HCT116 (cell line): ENCODE measurements at regions not wholly inside any gene's neighbourhood (a gene's known extent, or its start where the extent isn't known, plus 50 kb on each side); places are given as distances from the start of the nearest gene placed in this dataset.

Experiments used
- ATAC-seq: fragments of 200-7000 bp; cut with Tn5 transposase; 2 replicates; pipeline ENCODE4 v1.9.1; 2020; ENCODE audit warnings: mild to moderate bottlenecking, moderate library complexity
- BruUV-seq: library from RNA; stranded (reverse); fragments of 400-500 nt; replicated peaks from 2 replicates; lab custom pipeline; 2021; lab: Mats Ljungman, UMichigan
- CTCF ChIA-PET: fragments of 300-600 bp; sonication (Branson Sonifier 250); formaldehyde crosslinking; loops from one replicate; lab custom pipeline; 2021; ENCODE audit warnings: antibody characterized with exemption; lab: Charles Lee
- POLR2A ChIA-PET: fragments of 300-600, 350-600 bp; sonication (Branson Sonifier 250); formaldehyde crosslinking; loops from one replicate; lab custom pipeline; 2021; ENCODE audit warnings: antibody characterized with exemption; lab: Charles Lee
- RAD21 ChIA-PET, 2 experiments: fragments of 300-600 bp; sonication (Branson Sonifier 250); formaldehyde crosslinking; loops; one replicate each; lab custom pipeline; 2023; ENCODE audit warnings: low total read pairs in 2 of 2; ENCODE audit not compliant: uncharacterized antibody in 2 of 2, unreplicated experiment in 2 of 2, low non-redundant PET in 1 of 2; lab: Charles Lee
- DNase-seq: peaks from one replicate; pipeline ENCODE4 v3.0.0-alpha.2; 2010; ENCODE audit warnings: low read depth, low spot score
- H2AFZ ChIP-seq: fragments of 200-600 bp; shearing (Covaris generic), sonication (generic); 2 replicates; pipeline ENCODE4 v1.6.1; 2017; ENCODE audit warnings: low read depth, mixed run types, mixed read lengths, antibody characterized with exemption, low read length; ENCODE audit not compliant: poor library complexity, severe bottlenecking
- H3K27ac ChIP-seq: 2 replicates; pipeline ENCODE4 v1.5.1; 2012; ENCODE audit warnings: low read depth, low read length
- H3K27me3 ChIP-seq: fragments of 200-600 bp; sonication (generic); 2 replicates; pipeline ENCODE4 v1.6.1; 2016; ENCODE audit warnings: mixed run types, low read length, mixed read lengths; ENCODE audit not compliant: insufficient read depth
- H3K36me3 ChIP-seq, 2 experiments: fragments of 200-500 bp in 1 of 2; fragments of 200-600 bp in 1 of 2; sonication (Bioruptor generic) in 1 of 2; sonication (generic) in 1 of 2; 2 replicates each; pipeline versions ENCODE4 v1.5.1 to v1.6.1; 2014 to 2016; ENCODE audit warnings: low read length in 2 of 2, inconsistent platforms in 1 of 2, mixed read lengths in 1 of 2, mixed run types in 1 of 2; ENCODE audit not compliant: insufficient read depth in 2 of 2, control insufficient read depth in 1 of 2
- H3K4me1 ChIP-seq, 2 experiments: fragments of 200-600 bp in 1 of 2; sonication (generic) in 1 of 2; 2 replicates each; pipeline versions ENCODE4 v1.5.1 to v1.6.1; 2012 to 2017; ENCODE audit warnings: low read length in 2 of 2, inconsistent platforms in 1 of 2, mild to moderate bottlenecking in 1 of 2, mixed read lengths in 1 of 2, mixed run types in 1 of 2, moderate library complexity in 1 of 2; ENCODE audit not compliant: insufficient read depth in 2 of 2, control insufficient read depth in 1 of 2
- H3K4me2 ChIP-seq: fragments of 200-600 bp; sonication (generic); 2 replicates; pipeline ENCODE4 v1.6.1; 2017; ENCODE audit warnings: mixed run types, low read length, mixed read lengths
- H3K4me3 ChIP-seq, 2 experiments: fragments of 200-600 bp in 1 of 2; sonication (generic) in 1 of 2; replicated peaks in 1 of 2; 2 replicates each; pipeline ENCODE4 v1.5.1; 2011 to 2016; ENCODE audit warnings: low read length in 2 of 2, control low read depth in 1 of 2, low read depth in 1 of 2, mild to moderate bottlenecking in 1 of 2, mixed read lengths in 1 of 2, mixed run types in 1 of 2
- H3K79me2 ChIP-seq: fragments of 200-600 bp; sonication (generic); 2 replicates; pipeline ENCODE4 v1.6.1; 2017; ENCODE audit warnings: mild to moderate bottlenecking, mixed run types, low read length, moderate library complexity, mixed read lengths; ENCODE audit not compliant: insufficient read depth
- H3K9ac ChIP-seq: fragments of 200-600 bp; sonication (generic); 2 replicates; pipeline ENCODE4 v1.6.1; 2016; ENCODE audit warnings: low read length, mixed read lengths
- H3K9me2 ChIP-seq: fragments of 200-600 bp; sonication (generic), shearing (Covaris generic); 2 replicates; pipeline ENCODE4 v1.6.1; 2017; ENCODE audit warnings: mixed run types, mild to moderate bottlenecking, moderate library complexity; ENCODE audit not compliant: insufficient read depth
- H3K9me3 ChIP-seq, 2 experiments: fragments of 200-500 bp in 1 of 2; fragments of 200-600 bp in 1 of 2; sonication (Bioruptor generic) in 1 of 2; sonication (generic) in 1 of 2; 2 replicates each; pipeline ENCODE4 v1.6.1; 2014 to 2017; ENCODE audit warnings: low read length in 2 of 2, mixed read lengths in 2 of 2, inconsistent platforms in 1 of 2, low read depth in 1 of 2, mild to moderate bottlenecking in 1 of 2, mixed run types in 1 of 2, moderate library complexity in 1 of 2; ENCODE audit not compliant: control insufficient read depth in 1 of 2, insufficient read depth in 1 of 2
- H4K20me1 ChIP-seq: fragments of 200-600 bp; sonication (generic), shearing (Covaris generic); 2 replicates; pipeline ENCODE4 v1.6.1; 2017; ENCODE audit warnings: mixed run types, mild to moderate bottlenecking, moderate library complexity; ENCODE audit not compliant: insufficient read depth
- CBX3 ChIP-seq: IDR thresholded peaks from 2 replicates; pipeline ENCODE4 v1.6.1; 2012; ENCODE audit warnings: low read depth
- CEBPB ChIP-seq: IDR thresholded peaks from 2 replicates; pipeline ENCODE4 v1.6.1; 2012; ENCODE audit warnings: low read depth
- EGR1 ChIP-seq: IDR thresholded peaks from 2 replicates; pipeline ENCODE4 v1.6.1; 2012; ENCODE audit warnings: low read depth
- ELF1 ChIP-seq: IDR thresholded peaks from 2 replicates; pipeline ENCODE4 v1.6.1; 2012; ENCODE audit warnings: low read depth, borderline replicate concordance
- EZH2 ChIP-seq: fragments of 200-600 bp; sonication (generic); IDR thresholded peaks from 2 replicates; pipeline ENCODE4 v1.6.1; 2017; ENCODE audit warnings: antibody characterized with exemption, mixed run types
- EZH2phosphoT487 ChIP-seq: fragments of 200-600 bp; IDR thresholded peaks from 2 replicates; pipeline ENCODE4 v1.6.1; 2018; ENCODE audit warnings: antibody characterized with exemption, borderline replicate concordance
- JUND ChIP-seq: IDR thresholded peaks from 2 replicates; pipeline ENCODE4 v1.6.1; 2012
- POLR2A ChIP-seq: IDR thresholded peaks from 2 replicates; pipeline ENCODE4 v1.7.0; 2011; ENCODE audit warnings: borderline replicate concordance; ENCODE audit not compliant: insufficient read depth, insufficient read length; ENCODE audit errors: extremely low read depth
- RAD21 ChIP-seq: IDR thresholded peaks from 2 replicates; pipeline ENCODE4 v1.6.1; 2012; ENCODE audit warnings: low read depth, mild to moderate bottlenecking
- SIN3A ChIP-seq: IDR thresholded peaks from 2 replicates; pipeline ENCODE4 v1.6.1; 2012; ENCODE audit warnings: low read depth
- SP1 ChIP-seq: IDR thresholded peaks from 2 replicates; pipeline ENCODE4 v1.6.1; 2012; ENCODE audit warnings: low read depth
- SRF ChIP-seq: IDR thresholded peaks from 2 replicates; pipeline ENCODE4 v1.6.1; 2012; ENCODE audit warnings: low read depth
- TCF7L2 ChIP-seq: IDR thresholded peaks from 2 replicates; pipeline ENCODE4 v1.7.0; 2011; ENCODE audit warnings: borderline replicate concordance, inconsistent platforms; ENCODE audit not compliant: insufficient read depth, insufficient read length; ENCODE audit errors: extremely low read depth
- YY1 ChIP-seq: IDR thresholded peaks from 2 replicates; pipeline ENCODE4 v1.6.1; 2011; ENCODE audit warnings: low read length, low read depth, moderate library complexity, mild to moderate bottlenecking; ENCODE audit not compliant: insufficient replicate concordance; ENCODE audit errors: extremely low read depth
- ZFX ChIP-seq: fragments of 450-650 bp; IDR thresholded peaks from 2 replicates; pipeline ENCODE4 v1.6.1; 2017
- ZNF274 ChIP-seq: fragments of 200-500 bp; sonication (Bioruptor generic); IDR thresholded peaks from 2 replicates; pipeline ENCODE4 v1.6.1; 2014; ENCODE audit warnings: mild to moderate bottlenecking, low read depth, low read length, inconsistent platforms
- intact Hi-C: fragments of 100-400 bp; cut with micrococcal nuclease; formaldehyde crosslinking; loops from 2 replicates; pipeline ENCODE4 v1.10.0; 2022
- TF ChIP-seq, protein P1 (sequence below), 3 experiments: fragments of 200-600 bp in 1 of 3; sonication (generic) in 1 of 3; IDR thresholded peaks in 2 of 3; conservative IDR thresholded peaks in 1 of 3; 2 replicates each; pipeline ENCODE4 v1.5.1; 2012 to 2017; ENCODE audit warnings: low read depth in 2 of 3, low read length in 2 of 3, antibody characterized with exemption in 1 of 3, borderline replicate concordance in 1 of 3, control low read depth in 1 of 3, mild to moderate bottlenecking in 1 of 3, mixed read lengths in 1 of 3, mixed run types in 1 of 3, moderate library complexity in 1 of 3; ENCODE audit not compliant: insufficient read depth in 1 of 3
- TF ChIP-seq, protein P2 (sequence below): IDR thresholded peaks from 2 replicates; pipeline ENCODE4 v1.6.1; 2012
- TF ChIP-seq, protein P3 (sequence below): IDR thresholded peaks from 2 replicates; pipeline ENCODE4 v1.6.1; 2012

DNA sequence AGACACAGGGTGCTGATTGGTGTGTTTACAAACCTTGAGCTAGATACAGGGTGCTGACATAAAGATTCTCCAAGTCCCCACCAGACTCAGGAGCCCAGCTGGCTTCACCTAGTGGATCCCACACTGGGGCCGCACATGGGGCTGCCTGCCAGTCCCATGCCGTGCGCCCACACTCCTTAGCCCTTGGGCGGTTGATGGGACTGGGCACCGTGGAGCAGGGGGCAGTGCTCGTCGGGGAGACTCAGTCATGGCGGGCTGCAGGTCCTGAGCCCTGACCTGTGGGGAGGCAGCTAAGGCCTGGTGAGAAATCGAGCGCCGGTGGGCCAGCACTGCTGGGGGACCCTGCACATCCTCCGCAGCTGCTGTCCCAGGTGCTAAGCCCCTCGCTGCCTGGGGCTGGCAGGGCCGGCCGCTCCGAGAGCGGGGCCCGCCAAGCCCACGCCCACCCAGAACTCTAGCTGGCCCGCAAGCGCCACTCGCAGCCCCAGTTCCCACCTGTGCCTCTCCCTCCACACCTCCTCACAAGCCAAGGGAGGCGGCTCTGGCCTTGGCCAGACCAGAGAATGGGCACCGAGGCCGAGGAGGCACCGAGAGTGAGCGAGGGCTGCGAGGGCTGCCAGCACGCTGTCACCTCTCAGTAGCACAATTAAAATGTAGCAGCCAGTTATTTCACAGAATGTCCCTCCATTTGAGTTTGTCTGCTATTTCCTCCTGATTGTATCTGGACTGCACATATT, 76.1 kb upstream of the PNPLA4 start (continued):
- TF ChIP-seq, protein P1, sequence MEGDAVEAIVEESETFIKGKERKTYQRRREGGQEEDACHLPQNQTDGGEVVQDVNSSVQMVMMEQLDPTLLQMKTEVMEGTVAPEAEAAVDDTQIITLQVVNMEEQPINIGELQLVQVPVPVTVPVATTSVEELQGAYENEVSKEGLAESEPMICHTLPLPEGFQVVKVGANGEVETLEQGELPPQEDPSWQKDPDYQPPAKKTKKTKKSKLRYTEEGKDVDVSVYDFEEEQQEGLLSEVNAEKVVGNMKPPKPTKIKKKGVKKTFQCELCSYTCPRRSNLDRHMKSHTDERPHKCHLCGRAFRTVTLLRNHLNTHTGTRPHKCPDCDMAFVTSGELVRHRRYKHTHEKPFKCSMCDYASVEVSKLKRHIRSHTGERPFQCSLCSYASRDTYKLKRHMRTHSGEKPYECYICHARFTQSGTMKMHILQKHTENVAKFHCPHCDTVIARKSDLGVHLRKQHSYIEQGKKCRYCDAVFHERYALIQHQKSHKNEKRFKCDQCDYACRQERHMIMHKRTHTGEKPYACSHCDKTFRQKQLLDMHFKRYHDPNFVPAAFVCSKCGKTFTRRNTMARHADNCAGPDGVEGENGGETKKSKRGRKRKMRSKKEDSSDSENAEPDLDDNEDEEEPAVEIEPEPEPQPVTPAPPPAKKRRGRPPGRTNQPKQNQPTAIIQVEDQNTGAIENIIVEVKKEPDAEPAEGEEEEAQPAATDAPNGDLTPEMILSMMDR (IDR thresholded peaks at IDR 0.05 in 2 of 3, conservative IDR thresholded peaks at IDR 0.05 in 1 of 3; ENCODE audit: borderline replicate concordance in 1 of 3, insufficient read depth in 1 of 3, low read depth in 2 of 3, low read length in 2 of 3) = no peak
- no peak for TF ChIP-seq SIN3A
- TF ChIP-seq JUND = no peak
- no peak for TF ChIP-seq SRF
- TF ChIP-seq ZFX = no peak
- TF ChIP-seq ZNF274 = no peak
- no peak for TF ChIP-seq POLR2A
- TF ChIP-seq YY1 = no peak
- TF ChIP-seq, protein P2, sequence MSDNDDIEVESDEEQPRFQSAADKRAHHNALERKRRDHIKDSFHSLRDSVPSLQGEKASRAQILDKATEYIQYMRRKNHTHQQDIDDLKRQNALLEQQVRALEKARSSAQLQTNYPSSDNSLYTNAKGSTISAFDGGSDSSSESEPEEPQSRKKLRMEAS = no peak
- TF ChIP-seq CEBPB = no peak
- no peak for TF ChIP-seq EGR1
- TF ChIP-seq TCF7L2 = no peak

DNA sequence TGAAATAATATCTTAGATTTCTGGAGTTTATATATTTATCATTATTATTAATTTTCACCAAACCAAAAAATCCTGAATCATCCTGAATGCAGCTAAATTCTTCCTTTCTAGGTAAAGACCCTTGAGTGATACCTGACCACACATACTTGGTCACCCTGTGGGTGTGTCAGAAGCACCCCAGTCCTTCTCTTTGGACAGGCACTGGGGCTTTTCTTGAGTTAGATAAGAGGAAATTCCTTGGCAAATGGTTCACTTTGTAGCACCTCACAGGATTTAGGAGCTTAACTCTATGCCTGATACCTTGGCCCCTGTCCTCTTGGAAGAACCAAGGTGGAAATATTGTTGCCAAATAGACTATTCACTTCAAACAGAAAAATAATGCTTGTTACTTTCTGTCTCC, 69.6 kb upstream of the PNPLA4 start:
- H3K27me3 ChIP-seq = no peaks in the 10 kb centered on the region
- TF ChIP-seq, protein P1 (IDR thresholded peaks at IDR 0.05 in 2 of 3, conservative IDR thresholded peaks at IDR 0.05 in 1 of 3; ENCODE audit: borderline replicate concordance in 1 of 3, insufficient read depth in 1 of 3, low read depth in 2 of 3, low read length in 2 of 3) = no peak
- TF ChIP-seq POLR2A = no peak
- TF ChIP-seq, protein P3, sequence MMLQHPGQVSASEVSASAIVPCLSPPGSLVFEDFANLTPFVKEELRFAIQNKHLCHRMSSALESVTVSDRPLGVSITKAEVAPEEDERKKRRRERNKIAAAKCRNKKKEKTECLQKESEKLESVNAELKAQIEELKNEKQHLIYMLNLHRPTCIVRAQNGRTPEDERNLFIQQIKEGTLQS = no peak
- TF ChIP-seq TCF7L2 = no peak
- TF ChIP-seq ZNF274 = no peak
- no peak for TF ChIP-seq SP1
- no peak for TF ChIP-seq SIN3A
- TF ChIP-seq RAD21 = no peak
- no peak for TF ChIP-seq EZH2phosphoT487
- TF ChIP-seq ELF1 = no peak
- TF ChIP-seq, protein P2 = no peak
- no peak for TF ChIP-seq EZH2
- TF ChIP-seq YY1 = no peak
- no peak for TF ChIP-seq SRF
- no peak for TF ChIP-seq JUND
- TF ChIP-seq CBX3 = no peak
- no peak for TF ChIP-seq CEBPB
- TF ChIP-seq ZFX = no peak
- H3K79me2 ChIP-seq = no peaks in the 10 kb centered on the region
- H4K20me1 ChIP-seq = no peaks in the 10 kb centered on the region
- no peak for DNase-seq
- H3K36me3 ChIP-seq = no peaks in the 10 kb centered on the region
- no peaks in the 10 kb centered on the region for H3K9me2 ChIP-seq
- no peak overlapping the region for H3K27ac ChIP-seq
- H3K4me3 ChIP-seq = no peak overlapping the region
- intact Hi-C loops = loop anchor here (2.0 kb wide), 2 partner anchors 742 to 818 kb away; no protein-coding TSS in a partner anchor
- H3K4me2 ChIP-seq = no peak overlapping the region
- H3K9me3 ChIP-seq = no peaks in the 10 kb centered on the region
- no peaks in the 10 kb centered on the region for H3K4me1 ChIP-seq
- H2AFZ ChIP-seq = no peak overlapping the region
- ChIA-PET RAD21 (no interaction called here), POLR2A (no interaction called here), CTCF (no interaction called here)
- H3K9ac ChIP-seq = no peak overlapping the region
- no peak for ATAC-seq
- BruUV-seq = no TSS peak
